NCI-H446 treated with DMSO at 0.1 percent for 48 hours (cell line): ENCODE measurements at regions not wholly inside any gene's neighbourhood (a gene's known extent, or its start where the extent isn't known, plus 50 kb on each side); places are given as distances from the start of the nearest gene placed in this dataset.
A peak's percentile ranks its signal among the peaks of the same experiment; 100 is the strongest.
"Not testable (repeated sequence)": the region's sequence is repeated elsewhere in the genome, so short reads cannot be mapped to it uniquely, and the experiment has no call there.

Experiments used
- DNase-seq: peaks from one replicate; lab custom pipeline; 2025; lab: John Stamatoyannopoulos, UW

GRCh38 chr7:125465527-125465926 is 535.9 kb upstream of the POT1 start:
- no peak for DNase-seq

GRCh38 chr7:125462615-125463014 is 533.0 kb upstream of the POT1 start:
- no peak for DNase-seq

- no peak for DNase-seq
Observed at GRCh38 chr7:125459038-125459437, 529.4 kb upstream of the POT1 start.

DNA sequence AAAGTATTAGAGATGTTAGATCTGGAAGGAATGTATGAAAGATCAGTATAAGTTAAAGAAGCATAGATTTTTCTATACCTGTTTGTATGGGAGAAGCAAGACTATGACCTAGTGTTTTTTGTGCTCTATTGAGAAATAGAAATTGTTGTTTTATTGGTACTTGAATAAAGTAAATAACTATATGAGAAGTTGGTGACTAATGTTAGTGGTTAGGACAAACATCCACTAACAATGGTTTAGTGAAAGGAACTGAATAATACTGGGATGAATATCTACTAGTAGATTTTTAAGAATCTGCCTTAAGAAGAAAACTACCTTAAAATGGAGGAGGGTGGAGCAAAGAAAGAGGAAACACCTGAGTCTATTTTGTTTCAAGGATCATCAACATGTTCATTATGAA is 521.1 kb upstream of the POT1 start:
- no peak for DNase-seq

GRCh38 chr7:125445836-125446235 is 516.2 kb upstream of the POT1 start:
- DNase-seq = no peak

DNA sequence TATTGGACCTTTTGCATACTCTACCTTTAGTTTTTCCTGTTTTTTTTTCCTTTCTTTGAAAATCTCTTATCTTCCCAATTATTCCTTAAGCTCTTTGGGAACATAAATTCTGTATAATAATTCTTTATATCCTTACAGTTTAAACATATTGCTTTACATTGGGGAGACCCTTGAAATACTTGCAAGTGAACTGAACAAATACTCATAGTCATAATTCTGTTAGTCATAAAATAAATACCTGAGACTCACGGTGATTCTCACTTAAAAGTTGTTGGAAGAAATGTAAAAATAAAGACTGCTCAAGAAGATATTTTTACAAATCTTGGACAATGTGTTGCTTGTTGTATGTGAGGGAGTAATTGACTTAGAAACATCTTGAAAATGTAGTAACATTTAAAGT is 515.2 kb upstream of the POT1 start:
- DNase-seq = no peak

DNA sequence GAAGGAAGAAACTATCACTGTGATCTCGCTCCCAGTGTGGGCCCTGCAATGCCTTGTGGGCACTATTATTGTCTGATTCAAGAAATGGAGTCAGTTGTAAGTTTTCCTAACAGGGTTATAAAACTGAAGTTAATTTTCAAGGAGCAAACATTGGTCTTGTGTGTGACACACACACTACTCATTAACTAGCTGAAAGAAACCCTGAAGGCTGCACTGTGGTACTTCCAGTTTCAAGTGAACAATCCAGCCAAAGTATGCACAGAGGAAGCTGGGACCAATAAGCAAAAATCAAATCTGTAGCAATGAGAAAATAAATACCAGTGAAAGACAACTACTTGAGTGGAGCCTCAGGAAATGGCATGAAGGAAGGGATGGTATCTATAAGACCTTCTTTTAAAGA is 506.6 kb upstream of the POT1 start:
- no peak for DNase-seq

GRCh38 chr7:125431349-125431748 is 501.7 kb upstream of the POT1 start:
- no peak for DNase-seq

DNA sequence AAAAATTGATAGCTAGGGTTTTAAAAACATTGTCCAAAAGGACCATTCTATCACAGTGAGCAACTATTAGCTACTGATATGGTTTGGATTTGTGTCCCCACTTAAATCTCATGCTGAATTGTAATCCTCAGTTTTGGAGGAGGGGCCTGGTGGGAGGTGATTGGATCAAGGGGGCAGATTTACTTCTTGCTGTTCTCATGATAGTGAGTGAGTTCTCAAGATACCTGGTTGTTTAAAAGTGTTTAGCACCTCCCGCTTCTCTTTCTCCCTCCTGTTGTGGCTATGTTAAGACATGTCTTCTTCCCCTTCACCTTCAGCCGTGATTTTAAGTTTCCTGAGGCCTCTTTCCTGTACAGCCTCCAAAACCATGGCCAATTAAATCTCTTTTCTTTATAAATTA is 500.4 kb upstream of the POT1 start:
- no peak for DNase-seq

DNA sequence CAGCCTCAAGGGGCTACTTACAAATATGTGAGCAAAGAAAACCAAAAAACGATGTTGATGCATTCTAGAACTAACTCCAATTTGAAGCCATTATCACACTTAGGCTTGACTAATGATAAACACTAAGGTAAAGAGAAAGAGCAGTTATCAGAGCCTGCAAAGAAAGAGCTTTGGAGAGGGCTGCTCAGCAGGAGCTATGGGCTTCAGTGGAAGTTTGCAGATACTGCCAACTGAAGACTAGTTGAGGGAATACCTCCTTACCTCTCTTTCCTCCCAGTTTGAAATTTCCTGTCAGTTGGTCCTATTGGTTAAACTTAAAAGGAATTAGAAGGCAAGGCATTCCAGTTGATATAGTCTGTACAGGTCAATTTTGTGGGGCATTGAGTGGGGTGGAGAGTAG is 498.1 kb upstream of the POT1 start:
- DNase-seq = no peak

DNA sequence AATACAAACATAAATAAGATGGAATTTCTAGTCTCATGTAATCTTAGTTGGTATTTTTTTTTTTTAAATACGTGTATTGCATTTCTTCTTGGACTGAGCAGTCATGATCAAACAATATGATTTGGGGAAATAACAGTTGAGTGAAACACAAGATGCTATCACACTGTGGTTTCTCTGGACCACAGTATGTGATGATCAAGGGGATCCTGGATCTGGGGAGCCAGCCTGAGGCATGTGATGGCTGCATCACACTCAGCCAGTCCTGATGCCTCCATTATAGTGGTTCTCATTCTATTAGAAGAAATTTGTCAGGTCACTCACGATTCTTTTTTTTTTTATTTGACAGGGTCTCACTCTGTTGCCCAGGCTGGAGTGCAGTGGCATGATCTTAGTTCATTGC is 495.9 kb upstream of the POT1 start:
- no peak for DNase-seq

DNA sequence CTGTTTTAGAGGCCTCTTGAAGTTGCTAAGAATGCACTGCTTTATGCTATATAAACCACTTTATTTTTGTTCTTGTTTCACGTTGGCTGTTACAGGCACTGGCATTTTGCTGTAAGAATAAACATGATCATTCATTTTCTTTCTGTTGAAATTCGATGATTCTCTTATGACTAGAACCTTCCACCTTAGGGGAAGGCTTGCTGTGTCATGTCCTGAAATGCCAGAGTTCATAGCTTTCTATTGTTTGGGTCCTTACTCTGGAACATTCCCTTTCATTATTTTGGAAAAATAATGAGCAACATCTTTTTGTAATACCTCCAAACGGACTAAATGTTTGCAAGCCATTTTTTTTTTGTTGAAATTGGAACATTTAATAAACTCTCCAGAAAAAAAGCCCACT is 495.1 kb upstream of the POT1 start:
- DNase-seq = no peak

- DNase-seq = peak; percentile 63
Observed at GRCh38 chr7:125423458-125424155, 494.0 kb upstream of the POT1 start.

DNA sequence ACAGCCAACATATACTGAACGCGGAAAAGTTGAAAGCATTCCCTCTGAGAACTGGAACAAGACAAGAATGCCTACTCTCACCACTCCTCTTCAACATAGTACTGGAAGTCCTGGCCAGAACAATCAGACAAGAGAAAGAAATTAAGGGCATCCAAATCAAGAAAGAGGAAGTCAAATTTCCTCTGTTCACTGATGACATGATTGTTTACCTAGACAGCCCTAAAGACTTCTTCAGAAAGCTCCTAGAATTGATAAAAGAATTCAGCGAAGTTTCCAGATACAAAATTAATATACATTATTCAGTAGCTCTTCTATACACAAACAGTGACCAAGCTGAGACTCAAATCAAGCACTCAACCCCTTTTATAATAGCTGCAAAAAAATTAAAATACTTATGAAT is 491.8 kb upstream of the POT1 start:
- DNase-seq = not testable (repeated sequence)

GRCh38 chr7:125412890-125413665 is 483.5 kb upstream of the POT1 start:
- DNase-seq = no peak

- no peak for DNase-seq
Observed at GRCh38 chr7:125409921-125410320, 480.3 kb upstream of the POT1 start.

DNA sequence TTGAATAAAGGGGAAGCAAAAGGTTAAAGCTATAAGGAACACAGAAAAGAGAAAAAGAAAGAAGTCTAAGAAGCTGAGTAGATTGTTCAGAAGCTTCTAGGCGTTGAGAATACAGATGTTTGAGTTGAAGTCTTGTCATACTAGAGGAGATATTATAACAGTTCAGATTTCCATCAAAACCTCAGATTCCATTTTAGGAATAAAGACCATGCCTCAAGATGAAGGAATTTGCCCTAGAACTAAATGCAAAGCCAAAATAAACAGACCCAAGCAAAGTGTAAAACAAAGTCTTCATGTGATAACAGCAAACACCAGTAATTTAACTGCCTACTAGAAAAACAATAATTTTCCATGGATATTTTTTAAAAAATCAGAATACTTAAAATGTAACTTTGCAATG is 476.5 kb upstream of the POT1 start:
- no peak for DNase-seq

DNA sequence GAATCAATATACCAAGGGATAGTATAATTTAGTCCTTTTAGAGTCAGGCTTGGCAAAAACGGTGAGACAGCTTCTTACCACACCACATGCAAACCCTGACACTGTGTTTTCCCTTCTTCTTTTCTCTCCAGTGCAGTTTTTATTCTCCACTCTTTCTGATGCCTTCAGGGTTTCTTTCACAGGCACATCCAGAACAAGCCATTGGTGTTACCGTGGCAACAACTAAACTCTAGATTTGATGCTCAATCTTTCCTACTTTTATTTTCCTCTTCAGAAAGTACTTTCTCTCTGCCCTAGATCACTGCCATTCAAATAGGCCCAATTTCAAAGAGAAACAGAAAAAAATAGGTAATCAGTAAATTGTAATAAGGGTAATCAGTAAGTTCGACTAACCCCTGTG is 469.8 kb upstream of the POT1 start:
- no peak for DNase-seq

DNA sequence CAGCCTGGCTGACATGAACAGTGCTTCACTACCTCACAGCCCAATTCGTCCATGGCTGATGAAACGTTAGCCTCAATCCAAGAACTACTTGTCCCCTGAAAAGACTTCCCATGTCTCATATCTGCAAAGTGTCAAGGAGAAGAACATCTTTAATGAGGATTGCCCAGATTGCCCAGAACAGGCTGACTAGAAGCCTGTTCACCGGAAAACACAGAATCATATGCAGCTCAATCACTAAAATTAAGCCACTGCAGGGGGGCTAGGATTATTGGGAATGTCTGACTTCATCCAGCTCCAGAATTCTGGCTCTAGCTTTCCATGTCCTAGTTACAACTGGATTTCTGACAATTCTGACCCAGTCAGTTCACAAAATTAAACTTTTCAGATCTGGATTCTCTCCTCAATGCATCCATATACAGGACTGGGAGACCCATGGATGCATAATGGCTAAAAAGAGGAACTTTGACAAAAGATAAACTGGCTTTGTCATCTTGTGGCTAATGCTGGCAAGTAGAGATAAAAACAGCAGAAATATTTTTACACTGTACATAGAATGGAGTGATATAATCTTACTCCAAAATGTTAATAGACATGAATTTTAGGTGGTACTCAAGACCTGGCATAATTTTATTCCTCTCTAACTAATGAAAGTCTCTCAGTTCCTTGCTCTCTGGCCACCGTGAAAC is 467.0 kb upstream of the POT1 start:
- DNase-seq = no peak

DNA sequence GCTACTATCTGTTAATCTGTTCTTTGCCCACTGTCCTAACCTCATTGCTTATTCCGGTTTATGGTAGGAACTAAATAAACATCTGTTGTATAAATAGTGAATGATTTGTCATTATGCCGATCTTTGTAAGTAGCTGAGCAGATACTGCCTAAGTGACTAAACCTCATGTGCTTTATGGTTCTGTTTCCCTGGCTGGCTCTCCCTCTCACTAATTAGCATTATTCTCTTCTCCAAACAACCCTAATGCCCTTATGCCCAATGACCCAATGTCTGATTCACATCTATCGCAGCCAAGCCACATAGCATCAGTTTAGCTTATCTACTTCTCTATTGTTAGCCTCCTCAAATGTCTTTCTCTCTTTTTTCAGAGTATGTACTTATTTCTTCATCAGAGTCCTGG is 462.3 kb upstream of the POT1 start:
- DNase-seq = no peak

DNA sequence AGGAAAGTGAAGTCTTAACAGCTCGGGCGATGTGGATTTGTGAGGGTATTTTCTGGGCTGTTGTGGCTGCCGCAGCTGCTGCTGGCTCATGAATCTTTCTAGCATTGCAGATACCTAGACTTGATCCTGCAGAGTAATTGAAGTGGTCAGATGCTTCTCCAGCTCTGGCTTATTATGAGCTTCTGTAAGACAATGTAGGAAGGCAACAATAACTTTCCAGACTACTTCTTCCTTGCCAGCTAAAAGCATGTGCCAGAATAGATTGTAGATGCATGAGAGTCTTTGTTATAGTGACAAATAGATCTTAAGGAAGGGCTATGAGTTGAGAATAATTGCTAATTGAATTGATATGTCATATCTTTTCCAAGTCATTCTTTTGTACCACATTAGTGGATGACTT is 461.4 kb upstream of the POT1 start:
- DNase-seq = no peak

DNA sequence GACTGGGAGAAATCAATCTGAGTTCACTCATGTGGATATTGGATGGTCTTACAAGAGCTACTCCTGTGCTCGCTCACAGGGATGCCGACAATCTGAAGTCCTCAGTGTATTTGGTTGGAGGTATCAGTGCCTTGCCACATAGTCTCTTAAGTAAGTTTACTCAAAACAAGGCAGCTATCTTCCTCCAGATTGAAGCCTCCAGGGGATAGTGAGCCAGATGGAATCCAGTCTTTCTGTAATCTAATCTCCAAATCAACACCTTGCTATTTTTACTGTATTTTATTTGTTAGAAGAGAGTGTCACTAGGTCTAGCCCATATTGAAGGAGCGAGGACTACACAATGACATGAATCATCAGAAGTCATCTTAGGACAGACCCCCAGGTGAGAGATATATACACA is 456.6 kb upstream of the POT1 start:
- no peak for DNase-seq

DNA sequence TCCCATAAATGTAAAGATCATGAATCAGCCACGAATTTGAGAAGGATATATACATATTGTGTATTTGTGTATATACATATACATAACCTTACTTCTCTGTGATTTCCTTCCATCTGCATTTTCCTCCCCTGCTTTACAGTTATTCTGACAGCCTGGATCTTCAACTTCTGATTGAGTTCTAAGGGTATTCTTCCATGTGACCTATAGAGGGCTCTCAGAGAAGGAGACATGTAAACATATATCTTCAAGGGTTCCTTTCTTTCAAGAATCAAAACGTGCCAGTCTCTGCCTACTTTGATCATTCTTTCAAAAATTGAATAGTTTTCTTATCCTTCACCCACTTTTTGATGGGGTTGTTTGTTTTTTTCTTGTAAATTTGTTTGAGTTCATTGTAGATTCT is 453.7 kb upstream of the POT1 start:
- no peak for DNase-seq
